ENCODE measurements at regions not wholly inside any gene's neighbourhood (a gene's known extent, or its start where the extent isn't known, plus 50 kb on each side); places are given as distances from the start of the nearest gene placed in this dataset.
A peak's percentile ranks its signal among the peaks of the same experiment; 100 is the strongest.

- Mint-ChIP-seq H3K9me3 (no peaks in the 10 kb centered on the region), H3K36me3 (ENCODE audit: low read depth) (no peaks in the 10 kb centered on the region), H3K4me3 (no peak overlapping the region), H3K27ac (no peak overlapping the region), H3K27me3 (ENCODE audit: low read depth) (no peaks in the 10 kb centered on the region), H3K4me1 (no peaks in the 10 kb centered on the region)
- no peak for TF ChIP-seq CTCF (IDR thresholded peaks at IDR 0.05; ENCODE audit: unreplicated experiment in 3 of 3)
Measured at GRCh38 chr16:74232806-74233465, 63.7 kb upstream of the PSMD7 start.

GRCh38 chr16:74230126-74230525 is 66.5 kb upstream of the PSMD7 start:
- H3K27ac Mint-ChIP-seq, result no peak overlapping the region
- no peaks in the 10 kb centered on the region for H3K36me3 Mint-ChIP-seq (ENCODE audit: low read depth)
- peaks cover 18% of the 10 kb centered on the region for H3K4me1 Mint-ChIP-seq
- no peaks in the 10 kb centered on the region for H3K27me3 Mint-ChIP-seq (ENCODE audit: low read depth)
- no peak for TF ChIP-seq CTCF (IDR thresholded peaks at IDR 0.05; ENCODE audit: unreplicated experiment in 3 of 3)
- H3K4me3 Mint-ChIP-seq, result no peak overlapping the region
- no peaks in the 10 kb centered on the region for H3K9me3 Mint-ChIP-seq

GRCh38 chr16:74226338-74226954 is 70.2 kb upstream of the PSMD7 start:
- peak; percentile 59 to 72 (median 69) for TF ChIP-seq CTCF (IDR thresholded peaks at IDR 0.05; ENCODE audit: unreplicated experiment in 3 of 3)
- Mint-ChIP-seq H3K4me3 (peak overlapping the region in 1 of 3 experiments; percentile 15), H3K4me1 (peaks cover 29% of the 10 kb centered on the region), H3K9me3 (no peaks in the 10 kb centered on the region), H3K36me3 (ENCODE audit: low read depth) (no peaks in the 10 kb centered on the region), H3K27me3 (ENCODE audit: low read depth) (no peaks in the 10 kb centered on the region), H3K27ac (peak overlapping the region; percentile 54 to 80 (median 63))

- Mint-ChIP-seq H3K4me3 (peak overlapping the region in 1 of 3 experiments; percentile 19), H3K9me3 (no peaks in the 10 kb centered on the region), H3K4me1 (peaks cover 29% of the 10 kb centered on the region), H3K36me3 (ENCODE audit: low read depth) (no peaks in the 10 kb centered on the region), H3K27ac (peak overlapping the region in 2 of 3 experiments; percentile 9 to 63), H3K27me3 (ENCODE audit: low read depth) (no peaks in the 10 kb centered on the region)
- no peak for TF ChIP-seq CTCF (IDR thresholded peaks at IDR 0.05; ENCODE audit: unreplicated experiment in 3 of 3)
Measured at GRCh38 chr16:74224828-74225612, 71.6 kb upstream of the PSMD7 start.

- Mint-ChIP-seq H3K4me1 (peaks cover 28% of the 10 kb centered on the region), H3K4me3 (no peak overlapping the region), H3K9me3 (no peaks in the 10 kb centered on the region), H3K27me3 (ENCODE audit: low read depth) (peaks cover 3% of the 10 kb centered on the region), H3K36me3 (ENCODE audit: low read depth) (no peaks in the 10 kb centered on the region), H3K27ac (peak overlapping the region in 1 of 3 experiments; percentile 22)
- TF ChIP-seq CTCF (IDR thresholded peaks at IDR 0.05; ENCODE audit: unreplicated experiment in 3 of 3), result no peak
Measured at GRCh38 chr16:74221828-74222227, 74.8 kb upstream of the PSMD7 start.

Measured in nephron (organoid).